HEK293 (cell line): ENCODE measurements at regions not wholly inside any gene's neighbourhood (a gene's known extent, or its start where the extent isn't known, plus 50 kb on each side); places are given as distances from the start of the nearest gene placed in this dataset.

Experiments
- ATF2 ChIP-seq: fragments of 450-650 bp; formaldehyde crosslinking; IDR thresholded peaks from 2 replicates; pipeline ENCODE4 v1.5.1; 2016; ENCODE audit warnings: missing biosample characterization, missing genetic modification characterization, low read depth
- CTCF ChIP-seq: fragments of 450-650 bp; formaldehyde crosslinking; IDR thresholded peaks from 2 replicates; pipeline ENCODE4 v1.5.1; 2016; ENCODE audit warnings: missing biosample characterization, missing genetic modification characterization
- EGR2 ChIP-seq: fragments of 450-650 bp; formaldehyde crosslinking; IDR thresholded peaks from 2 replicates; pipeline ENCODE4 v1.5.1; 2016; ENCODE audit warnings: low read depth, missing biosample characterization, missing genetic modification characterization
- GLIS1 ChIP-seq: fragments of 450-650 bp; formaldehyde crosslinking; IDR thresholded peaks from 2 replicates; pipeline ENCODE4 v1.5.1; 2016; ENCODE audit warnings: missing biosample characterization, missing genetic modification characterization
- REST ChIP-seq: fragments of 450-650 bp; formaldehyde crosslinking; IDR thresholded peaks from 2 replicates; pipeline ENCODE4 v1.5.1; 2016; ENCODE audit warnings: missing biosample characterization, missing genetic modification characterization
- SP2 ChIP-seq: fragments of 450-650 bp; formaldehyde crosslinking; IDR thresholded peaks from 2 replicates; pipeline ENCODE4 v1.5.1; 2016; ENCODE audit warnings: missing biosample characterization, missing genetic modification characterization
- ZBTB17 ChIP-seq: fragments of 450-650 bp; formaldehyde crosslinking; IDR thresholded peaks from 2 replicates; pipeline ENCODE4 v1.5.1; 2016; ENCODE audit warnings: missing biosample characterization, missing genetic modification characterization
- ZNF138 ChIP-seq: fragments of 450-650 bp; formaldehyde crosslinking; IDR thresholded peaks from 2 replicates; pipeline ENCODE4 v1.5.1; 2016; ENCODE audit warnings: missing biosample characterization, missing genetic modification characterization, borderline replicate concordance
- ZNF146 ChIP-seq: fragments of 450-650 bp; formaldehyde crosslinking; IDR thresholded peaks from 2 replicates; pipeline ENCODE4 v1.5.1; 2016; ENCODE audit warnings: missing biosample characterization, missing genetic modification characterization
- ZNF19 ChIP-seq: fragments of 450-650 bp; formaldehyde crosslinking; IDR thresholded peaks from 2 replicates; pipeline ENCODE4; 2016; ENCODE audit warnings: missing biosample characterization, missing genetic modification characterization, low read depth
- ZNF280C ChIP-seq: fragments of 450-650 bp; formaldehyde crosslinking; IDR thresholded peaks from 2 replicates; pipeline ENCODE4 v1.5.1; 2016; ENCODE audit warnings: missing biosample characterization, missing genetic modification characterization
- ZNF416 ChIP-seq: fragments of 450-650 bp; formaldehyde crosslinking; IDR thresholded peaks from 2 replicates; pipeline ENCODE4 v1.5.1; 2016; ENCODE audit warnings: missing biosample characterization, missing genetic modification characterization
- ZNF670 ChIP-seq: fragments of 450-650 bp; formaldehyde crosslinking; IDR thresholded peaks from 2 replicates; pipeline ENCODE4 v1.5.1; 2016; ENCODE audit warnings: missing biosample characterization, missing genetic modification characterization, low read depth
- ZNF843 ChIP-seq: fragments of 450-650 bp; formaldehyde crosslinking; IDR thresholded peaks from 2 replicates; pipeline ENCODE4 v1.5.1; 2016; ENCODE audit warnings: missing biosample characterization, missing genetic modification characterization

GRCh38 chr7:42511027-42511426 is 274.0 kb upstream of the GLI3 start:
- TF ChIP-seq ATF2 (tag by site-specific recombination), result no peak
- no peak for TF ChIP-seq CTCF (tag by site-specific recombination)
- no peak for TF ChIP-seq GLIS1 (tag by site-specific recombination)
- TF ChIP-seq ZNF843 (tag by site-specific recombination), result no peak
- TF ChIP-seq ZNF416, result no peak
- no peak for TF ChIP-seq ZNF670 (tag by site-specific recombination)
- no peak for TF ChIP-seq ZBTB17 (tag by site-specific recombination)
- TF ChIP-seq ZNF146, result no peak
- no peak for TF ChIP-seq ZNF280C (tag by site-specific recombination)
- no peak for TF ChIP-seq REST (tag by site-specific recombination)
- no peak for TF ChIP-seq ZNF19 (tag by site-specific recombination)
- no peak for TF ChIP-seq ZNF138 (tag by site-specific recombination)
- no peak for TF ChIP-seq EGR2 (tag by site-specific recombination)
- TF ChIP-seq SP2 (tag by site-specific recombination), result no peak
